Astrocyte of the spinal cord (primary cell): ENCODE measurements at regions not wholly inside any gene's neighbourhood (a gene's known extent, or its start where the extent isn't known, plus 50 kb on each side); places are given as distances from the start of the nearest gene placed in this dataset.
A peak's percentile ranks its signal among the peaks of the same experiment; 100 is the strongest.
"Not testable (repeated sequence)": the region's sequence is repeated elsewhere in the genome, so short reads cannot be mapped to it uniquely, and the experiment has no call there.

Experiments
- DNase-seq: peaks from one replicate; pipeline ENCODE4 v3.0.0; 2011; ENCODE audit warnings: low read depth, low spot score
- H3K4me3 ChIP-seq: 2 replicates; pipeline ENCODE4 v1.5.1; 2011; ENCODE audit warnings: low read depth, mild to moderate bottlenecking, low read length, moderate library complexity
- in situ Hi-C: cut with HindIII; loops from 2 replicates; pipeline ENCODE4 v1.10.0; 2017; ENCODE audit warnings: low sequenced_read_pairs

DNA sequence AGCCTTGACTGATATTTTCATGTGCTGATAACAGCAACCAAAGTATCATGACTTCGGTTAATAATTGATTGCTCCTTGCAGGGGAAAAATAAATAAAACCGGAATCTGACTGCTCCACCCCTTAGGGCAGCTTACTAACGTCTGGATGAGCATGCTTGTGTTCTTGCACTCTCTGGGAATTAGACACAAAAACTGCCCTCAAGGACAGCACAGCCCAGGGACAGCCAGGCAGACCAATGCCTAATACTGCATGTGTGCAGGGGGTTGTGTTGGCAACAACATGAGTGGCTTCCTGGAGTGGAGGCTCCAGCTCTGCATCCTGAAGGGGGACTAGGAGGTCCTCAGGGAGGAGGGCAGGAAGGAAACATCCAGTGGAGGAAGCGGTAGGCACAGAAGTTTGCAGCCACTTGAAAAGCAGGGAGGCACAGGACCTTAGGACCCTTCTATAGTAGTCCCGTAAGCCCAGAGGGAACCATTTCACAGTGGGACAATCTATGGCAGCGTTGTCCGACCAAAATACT is 205.4 kb upstream of the IRF2BP2 start:
- in situ Hi-C loops, H3K4me3 ChIP-seq, DNase-seq: not testable (repeated sequence)

DNA sequence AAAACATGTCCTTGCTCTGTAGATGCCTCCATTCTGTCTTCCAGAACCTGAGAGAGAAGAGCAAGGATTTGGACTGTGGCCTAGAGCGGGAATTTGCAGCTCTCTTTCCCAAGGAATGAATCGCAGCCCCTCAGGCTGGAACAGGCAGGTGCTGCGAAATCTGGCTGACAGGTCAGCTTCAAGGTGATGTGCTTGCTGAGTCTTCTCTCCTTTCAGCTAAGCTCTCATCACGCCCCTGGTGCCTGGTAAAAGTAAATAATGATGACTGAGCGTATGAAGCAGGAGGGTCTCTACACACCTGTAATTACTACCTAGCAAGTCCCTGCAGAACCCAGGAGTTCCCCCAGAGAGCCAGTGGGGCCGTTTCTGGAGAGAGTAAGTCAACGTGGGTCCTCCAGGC is 204.3 kb upstream of the IRF2BP2 start:
- in situ Hi-C loops, H3K4me3 ChIP-seq, DNase-seq: not testable (repeated sequence)

DNA sequence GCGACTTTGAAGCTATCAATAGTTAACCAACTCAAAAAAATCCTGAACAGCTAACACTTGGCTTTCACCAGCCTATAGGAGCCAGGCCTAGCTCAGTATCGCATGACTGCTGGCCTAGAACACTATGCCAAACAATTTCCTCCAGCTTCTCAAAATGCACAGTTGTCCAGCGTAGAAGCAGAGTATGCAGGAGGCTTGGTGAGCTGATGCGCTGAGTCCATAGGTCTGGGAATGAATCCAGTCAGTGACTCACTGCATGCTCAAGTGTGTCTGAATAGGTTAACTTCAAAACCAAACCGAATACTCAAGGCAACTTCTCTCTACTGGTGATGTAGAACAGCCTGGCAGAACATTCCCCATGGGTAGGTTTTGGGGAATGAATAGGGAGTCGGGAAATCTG is 201.8 kb upstream of the IRF2BP2 start:
- DNase-seq: peak; percentile 93
- H3K4me3 ChIP-seq, in situ Hi-C loops: not testable (repeated sequence)

DNA sequence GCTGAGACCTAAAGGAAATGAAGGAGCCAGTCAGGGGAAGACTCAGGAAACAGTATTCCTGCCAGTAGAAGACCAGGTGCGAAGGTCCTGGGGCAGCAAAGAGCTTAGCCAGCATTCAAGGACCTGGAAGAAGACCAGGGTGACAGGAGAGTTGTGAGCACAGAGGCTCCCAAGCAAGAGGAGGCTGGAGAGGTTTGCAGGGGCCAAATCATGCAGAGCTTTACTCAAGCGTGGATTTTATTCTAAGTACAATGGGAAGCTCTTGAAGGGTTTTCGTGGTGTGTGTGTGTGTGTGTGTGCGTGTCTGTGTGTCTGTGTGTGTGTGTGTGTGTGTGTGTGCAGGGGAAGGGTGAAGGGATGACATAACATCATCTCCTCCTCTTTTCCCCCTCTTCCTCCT is 200.7 kb upstream of the IRF2BP2 start:
- DNase-seq, H3K4me3 ChIP-seq, in situ Hi-C loops: not testable (repeated sequence)

DNA sequence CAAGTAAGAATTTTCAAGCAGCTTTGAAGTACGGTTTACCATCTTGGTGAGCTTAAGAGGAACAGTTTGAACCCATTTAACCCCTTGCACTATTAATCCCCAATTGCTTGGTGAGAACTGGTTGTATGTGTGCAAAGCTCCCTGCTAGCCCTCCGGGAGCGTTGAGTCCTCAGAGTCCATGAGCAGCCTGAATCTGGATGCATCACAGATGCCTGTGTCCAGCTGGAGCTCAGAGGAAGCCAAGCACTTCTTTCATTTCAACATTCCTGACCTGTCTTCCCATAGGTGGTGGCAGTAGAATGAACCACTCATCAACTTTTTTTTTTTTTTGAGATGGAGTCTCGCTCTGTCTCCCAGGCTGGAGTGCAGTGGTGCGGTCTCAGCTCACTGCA is 199.9 kb upstream of the IRF2BP2 start:
- H3K4me3 ChIP-seq, DNase-seq, in situ Hi-C loops: not testable (repeated sequence)

DNA sequence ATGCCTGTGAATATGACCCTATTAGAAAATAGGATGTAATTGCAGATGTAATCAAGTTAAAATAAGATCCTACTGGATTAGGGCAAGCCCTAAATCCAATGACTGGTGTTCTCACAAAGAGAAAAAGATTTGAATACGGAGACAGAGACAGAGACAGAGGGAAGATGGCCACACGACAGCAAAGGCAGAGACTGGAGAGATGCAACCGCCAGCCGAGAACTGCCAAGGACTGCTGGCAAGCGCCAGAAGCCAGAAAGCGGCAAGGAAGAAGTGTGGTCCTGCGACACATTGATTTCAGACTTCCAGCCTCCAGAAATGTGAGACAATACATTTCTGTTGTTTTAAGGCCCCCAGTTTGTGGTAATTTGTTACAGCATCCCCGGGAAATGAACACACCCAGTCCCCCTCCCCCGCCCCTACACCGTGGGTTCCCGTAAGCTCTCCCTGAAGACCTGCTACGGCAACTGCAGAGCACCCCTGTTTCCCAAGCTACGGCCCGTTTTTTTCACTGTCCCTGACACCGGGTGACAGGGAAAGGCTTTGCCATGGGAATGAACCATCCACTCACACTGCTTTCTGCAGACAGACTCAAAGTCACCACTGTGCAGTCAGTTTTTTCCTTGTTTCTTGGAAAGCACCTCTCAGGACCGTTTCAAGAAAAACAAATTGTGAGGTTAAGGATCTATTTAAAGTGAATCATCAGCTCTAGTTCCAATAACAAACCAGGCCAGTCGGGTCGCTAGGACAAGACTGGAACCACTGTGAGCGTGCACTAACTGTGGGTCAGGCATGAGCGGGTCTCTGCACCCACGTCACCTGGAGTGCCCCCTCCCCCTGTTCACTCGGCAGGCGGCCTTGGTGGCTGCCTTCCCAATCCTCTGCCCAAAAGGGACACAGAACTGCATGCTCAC is 199.2 kb upstream of the IRF2BP2 start:
- peak; percentile 80 for DNase-seq
- in situ Hi-C loops, H3K4me3 ChIP-seq: not testable (repeated sequence)

DNA sequence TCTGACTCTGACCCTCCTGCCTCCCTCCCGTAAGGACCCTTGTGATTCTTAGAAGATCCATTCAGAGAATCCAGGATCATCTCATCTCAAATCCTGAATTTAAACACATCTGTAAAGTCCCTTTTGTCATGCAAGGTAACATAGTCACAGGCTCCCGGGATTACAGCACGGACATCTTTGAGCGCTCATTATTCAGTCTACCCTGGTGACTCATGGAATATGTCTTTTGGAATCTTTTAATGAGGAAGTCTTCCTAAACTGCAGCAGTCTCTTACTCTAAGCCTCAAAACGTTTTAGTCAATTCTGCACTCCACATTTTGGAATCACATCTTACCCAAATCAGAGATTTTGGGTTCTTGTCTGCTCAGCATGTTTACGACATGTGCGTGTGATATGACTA is 198.5 kb upstream of the IRF2BP2 start:
- H3K4me3 ChIP-seq, DNase-seq, in situ Hi-C loops: not testable (repeated sequence)

DNA sequence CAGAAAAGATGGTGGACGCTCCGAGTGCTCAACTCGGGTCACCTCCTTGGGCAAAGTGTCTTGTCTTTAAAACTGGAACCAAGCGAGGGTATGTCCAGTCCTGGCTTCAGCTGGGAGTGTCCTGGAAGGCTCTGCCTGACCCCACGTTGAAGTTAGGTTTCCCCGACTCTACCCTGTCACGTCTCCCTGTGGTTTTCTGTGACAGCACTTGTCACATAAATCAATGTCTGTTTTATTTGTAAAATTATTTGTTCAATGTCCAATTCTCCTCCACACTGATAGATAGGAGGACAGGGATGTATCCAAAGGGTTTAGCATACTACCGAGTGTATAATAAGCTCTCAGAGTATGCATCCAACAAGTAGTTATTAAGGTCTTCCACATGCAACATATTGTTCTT is 197.7 kb upstream of the IRF2BP2 start:
- DNase-seq, in situ Hi-C loops, H3K4me3 ChIP-seq: not testable (repeated sequence)

DNA sequence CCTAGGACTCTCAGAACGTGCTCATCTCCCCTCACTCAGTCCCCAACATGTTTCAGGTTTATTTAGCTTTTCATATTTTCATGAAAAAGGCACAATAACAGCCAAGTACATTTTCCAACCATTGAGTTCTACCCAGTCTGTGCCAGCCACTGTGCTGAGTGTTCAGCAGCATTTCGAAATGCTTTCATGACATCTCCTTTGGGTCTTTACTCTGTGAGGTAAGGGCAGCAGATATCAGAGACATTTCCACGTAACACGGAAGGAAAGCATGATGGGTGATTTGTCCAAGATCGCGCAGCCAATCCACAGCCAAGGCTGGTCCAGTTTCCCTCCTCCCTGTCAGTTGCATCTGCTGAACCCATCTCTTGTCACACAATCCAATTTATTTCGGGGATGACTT is 192.6 kb upstream of the IRF2BP2 start:
- in situ Hi-C loops, DNase-seq, H3K4me3 ChIP-seq: not testable (repeated sequence)

DNA sequence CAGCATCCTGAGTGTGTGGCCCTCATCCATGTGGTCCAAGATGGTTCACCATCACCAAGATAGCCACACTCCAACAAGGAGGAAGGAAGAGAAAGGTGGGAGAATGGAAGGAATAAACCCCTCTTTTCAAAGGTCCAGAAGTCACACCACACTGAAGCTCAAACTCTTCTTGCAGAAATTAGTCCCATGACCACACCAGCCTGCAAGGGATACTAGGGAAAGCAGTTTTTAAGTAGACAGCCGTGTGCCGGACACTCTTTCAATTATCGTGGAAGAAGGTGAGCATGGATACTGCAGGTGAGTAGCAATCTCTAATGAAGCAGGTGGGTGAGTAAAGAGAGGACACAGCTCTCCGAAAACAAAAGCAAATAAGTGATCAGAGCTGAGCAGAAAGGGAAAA is 191.7 kb upstream of the IRF2BP2 start:
- H3K4me3 ChIP-seq, DNase-seq, in situ Hi-C loops: not testable (repeated sequence)

DNA sequence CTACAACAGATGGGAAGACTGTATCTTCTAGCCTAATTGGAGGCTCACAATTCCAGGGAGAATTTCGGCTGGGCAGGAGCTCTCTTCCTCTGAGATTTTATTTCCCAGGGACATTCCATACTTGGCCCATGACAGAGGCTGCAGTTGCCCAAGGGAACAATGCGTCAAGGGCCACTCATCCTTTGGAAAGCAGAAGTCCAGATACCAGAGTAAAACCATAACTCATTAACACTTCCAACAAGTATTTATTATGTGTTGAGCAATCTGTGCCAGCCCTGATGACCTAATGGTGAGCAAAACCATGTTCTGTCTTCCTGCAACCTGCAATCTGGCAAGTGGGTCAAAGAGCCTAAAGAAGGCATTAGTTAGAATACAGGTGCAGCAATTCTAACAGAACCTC is 191.2 kb upstream of the IRF2BP2 start:
- in situ Hi-C loops, DNase-seq: not testable (repeated sequence)

DNA sequence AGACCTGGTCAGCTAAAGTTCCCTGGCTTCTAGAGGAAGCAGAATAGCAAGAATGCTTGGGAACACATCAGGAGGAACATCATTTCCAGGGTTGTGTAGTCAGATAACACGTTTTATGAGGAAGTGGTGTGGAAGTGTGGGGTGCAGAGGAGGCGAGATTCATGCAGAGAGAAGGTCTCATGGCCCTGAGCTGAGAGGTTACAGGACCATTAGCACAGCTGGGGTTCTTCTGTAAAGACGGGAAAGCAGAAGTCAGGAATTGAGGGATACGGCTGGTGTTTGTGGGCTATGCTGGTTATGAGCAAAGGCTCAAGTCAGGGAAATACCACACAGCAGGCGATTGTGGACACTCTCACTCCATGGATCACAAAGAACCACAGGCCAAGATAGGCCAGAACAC is 190.6 kb upstream of the IRF2BP2 start:
- DNase-seq, H3K4me3 ChIP-seq, in situ Hi-C loops: not testable (repeated sequence)

More for the DNA sequence above, 191.2 kb upstream of the IRF2BP2 start:
- H3K4me3 ChIP-seq: not testable (repeated sequence)

DNA sequence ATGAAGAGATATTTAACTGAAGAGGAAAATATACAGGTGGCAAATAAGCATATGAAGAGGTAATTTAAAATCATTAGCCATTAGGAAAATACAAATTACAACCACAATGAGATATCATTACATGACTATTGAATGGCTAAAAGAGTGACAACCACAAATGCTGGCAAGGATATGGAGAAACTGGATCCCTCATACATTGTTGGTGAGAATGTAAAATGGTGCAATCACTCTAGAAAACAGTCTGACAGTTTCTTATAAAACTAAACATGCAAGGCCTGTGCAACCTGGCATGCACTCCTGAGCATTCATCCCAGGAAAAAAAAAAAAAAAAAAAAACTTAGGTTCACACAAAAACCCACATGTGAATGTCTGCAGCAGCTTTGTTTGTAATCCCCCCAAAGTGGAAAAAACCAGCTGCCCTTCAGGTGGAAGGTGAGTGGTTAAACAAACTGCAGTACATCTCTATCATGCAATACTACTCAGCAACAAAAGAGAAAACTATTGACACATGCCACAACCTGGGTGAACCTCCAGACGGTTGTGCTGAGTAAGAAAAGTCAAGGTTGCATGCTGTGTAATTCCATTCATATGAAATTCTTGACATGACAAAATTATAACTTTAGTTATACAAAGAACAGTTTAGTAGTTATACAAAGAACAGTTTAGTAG is 189.2 kb upstream of the IRF2BP2 start:
- in situ Hi-C loops, H3K4me3 ChIP-seq, DNase-seq: not testable (repeated sequence)

DNA sequence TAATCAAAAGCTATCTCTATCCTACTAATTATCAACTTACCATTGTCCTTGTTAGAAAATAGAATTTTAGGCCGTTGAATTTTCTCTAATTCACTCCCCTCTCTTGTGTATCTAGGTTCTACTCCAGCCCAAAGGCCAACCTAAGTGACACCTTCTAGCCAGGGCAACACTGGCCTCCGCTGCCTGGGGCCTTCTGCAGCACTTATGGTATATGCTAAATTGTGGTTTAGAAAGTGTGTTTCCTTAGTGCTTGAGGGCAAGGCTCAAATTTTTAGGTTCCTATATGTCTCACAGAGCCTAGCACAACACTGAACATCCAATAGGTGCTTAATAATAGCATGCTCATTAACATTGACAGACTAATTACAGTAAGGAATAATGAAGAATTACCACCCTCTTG is 187.2 kb upstream of the IRF2BP2 start:
- DNase-seq, in situ Hi-C loops, H3K4me3 ChIP-seq: not testable (repeated sequence)

DNA sequence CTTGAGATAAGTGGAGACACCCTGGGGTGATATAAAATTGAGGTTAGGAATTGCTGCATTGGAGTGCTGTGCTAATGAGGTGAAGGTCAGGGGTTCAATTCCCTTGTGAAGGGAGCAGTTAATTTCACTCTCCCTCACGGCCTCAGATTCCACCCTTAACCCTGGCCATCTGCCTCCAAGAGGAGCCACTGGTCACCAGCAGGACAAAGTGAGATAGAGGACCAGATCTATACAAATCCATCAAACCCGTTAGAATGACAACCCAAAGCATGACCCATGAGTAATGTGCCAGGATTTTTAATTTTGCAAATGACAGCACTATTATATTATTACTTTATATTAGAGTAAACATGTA is 186.4 kb upstream of the IRF2BP2 start:
- in situ Hi-C loops, H3K4me3 ChIP-seq, DNase-seq: not testable (repeated sequence)

DNA sequence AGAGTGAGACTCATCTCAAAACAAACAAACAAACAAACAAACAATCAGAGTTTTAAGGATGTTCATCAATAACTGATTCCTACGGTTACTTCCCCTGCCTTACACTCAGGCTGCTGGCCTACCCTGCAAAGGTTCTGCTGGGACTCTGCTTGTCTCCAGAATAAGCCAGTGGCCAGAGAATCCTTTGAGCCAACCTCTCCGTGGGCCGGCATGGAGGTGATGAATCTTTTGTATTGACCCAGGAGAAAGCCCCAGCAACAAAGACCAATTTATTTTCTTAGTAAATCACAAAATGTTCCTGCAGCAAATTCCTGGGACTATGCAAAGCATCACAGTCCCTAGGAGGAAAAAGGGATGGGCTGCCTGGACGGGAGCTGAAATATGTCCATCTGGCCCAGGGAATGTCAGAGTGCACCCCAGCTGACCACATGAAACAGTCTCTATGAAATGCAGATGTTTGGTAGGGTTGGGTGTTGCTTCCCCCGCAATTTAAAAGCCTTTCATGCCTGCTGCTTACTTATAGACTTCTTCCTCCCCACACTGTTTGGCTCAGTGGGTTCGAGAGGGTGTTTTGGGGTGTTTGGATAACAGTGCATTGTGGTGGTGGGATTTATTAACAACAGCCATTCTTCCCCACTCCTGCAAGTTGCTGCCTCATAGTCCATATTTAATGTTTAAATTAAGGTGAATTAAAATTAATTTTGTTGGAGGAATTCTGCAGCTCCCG is 185.9 kb upstream of the IRF2BP2 start:
- H3K4me3 ChIP-seq, in situ Hi-C loops: not testable (repeated sequence)
- DNase-seq: peak; percentile 86

DNA sequence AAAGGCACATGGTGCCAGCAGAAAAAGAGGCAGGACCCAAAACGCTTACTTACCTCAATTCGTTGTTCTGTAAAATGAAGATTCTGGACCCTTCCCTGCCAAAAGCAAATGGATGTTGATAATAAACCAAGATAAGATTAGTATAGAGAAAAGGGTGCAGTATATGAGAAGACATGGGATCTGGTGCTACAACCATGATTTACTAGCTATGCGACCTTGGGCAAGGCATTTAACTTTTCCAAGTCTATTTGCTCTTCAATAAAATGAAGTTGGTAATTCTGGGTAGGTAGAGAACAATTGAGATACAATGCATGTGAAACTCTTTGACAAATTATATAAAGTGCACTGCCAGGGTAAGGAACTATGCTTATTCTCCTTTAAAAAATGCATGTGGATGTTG is 185.0 kb upstream of the IRF2BP2 start:
- H3K4me3 ChIP-seq, DNase-seq, in situ Hi-C loops: not testable (repeated sequence)
